Osteoblast (primary cell): ENCODE measurements at regions not wholly inside any gene's neighbourhood (a gene's known extent, or its start where the extent isn't known, plus 50 kb on each side); places are given as distances from the start of the nearest gene placed in this dataset.

Experiments used
- DNase-seq: peaks from one replicate; pipeline ENCODE4 v3.0.0; 2011; ENCODE audit warnings: low spot score, mixed read lengths; ENCODE audit not compliant: insufficient read length; ENCODE audit errors: missing footprints
- H2AFZ ChIP-seq: 2 replicates; pipeline ENCODE4 v1.6.0; 2011; ENCODE audit warnings: mild to moderate bottlenecking, low read length
- H3K27ac ChIP-seq: 2 replicates; pipeline ENCODE4 v1.5.1; 2011; ENCODE audit warnings: mild to moderate bottlenecking, low read depth, low read length, moderate library complexity
- H3K27me3 ChIP-seq: 2 replicates; pipeline ENCODE4 v1.6.0; 2012; ENCODE audit warnings: mild to moderate bottlenecking, control low read depth, inconsistent platforms, low read length, moderate library complexity; ENCODE audit not compliant: insufficient read depth
- H3K36me3 ChIP-seq: 2 replicates; pipeline ENCODE4 v1.5.1; 2011; ENCODE audit warnings: mild to moderate bottlenecking, low read length, control low read depth, moderate library complexity; ENCODE audit not compliant: insufficient read depth
- H3K4me1 ChIP-seq: 2 replicates; pipeline ENCODE4 v1.5.1; 2011; ENCODE audit warnings: mild to moderate bottlenecking, low read length, control low read depth, moderate library complexity; ENCODE audit not compliant: insufficient read depth
- H3K4me2 ChIP-seq: 2 replicates; pipeline ENCODE4 v1.6.0; 2011; ENCODE audit warnings: mild to moderate bottlenecking, low read length; ENCODE audit not compliant: insufficient read depth
- H3K4me3 ChIP-seq: fragments of 200-600 bp; sonication (generic); 3 replicates; pipeline ENCODE4 v1.5.1; 2012; ENCODE audit warnings: mild to moderate bottlenecking, low read length, inconsistent platforms; ENCODE audit not compliant: insufficient read depth
- H3K79me2 ChIP-seq: 2 replicates; pipeline ENCODE4 v1.6.0; 2012; ENCODE audit warnings: mild to moderate bottlenecking, low read length, control low read depth, inconsistent platforms; ENCODE audit not compliant: insufficient read depth
- H3K9me3 ChIP-seq: 2 replicates; pipeline ENCODE4 v1.5.1; 2011; ENCODE audit warnings: low read depth, low read length, control low read depth
- H4K20me1 ChIP-seq: 2 replicates; pipeline ENCODE4 v1.6.0; 2012; ENCODE audit warnings: mild to moderate bottlenecking, low read length, control low read depth; ENCODE audit not compliant: insufficient read depth
- CTCF ChIP-seq: IDR thresholded peaks from 2 replicates; pipeline ENCODE4 v1.5.1; 2011; ENCODE audit warnings: mild to moderate bottlenecking, low read depth, low read length, moderate library complexity; ENCODE audit errors: extremely low read depth

- DNase-seq, result no peak
- Histone ChIP-seq H3K79me2 (no peaks in the 10 kb centered on the region), H3K27ac (no peak overlapping the region), H3K27me3 (no peaks in the 10 kb centered on the region), H3K36me3 (no peaks in the 10 kb centered on the region), H2AFZ (no peak overlapping the region), H3K4me1 (no peaks in the 10 kb centered on the region), H3K4me3 (no peak overlapping the region), H3K4me2 (no peak overlapping the region), H3K9me3 (no peaks in the 10 kb centered on the region), H4K20me1 (no peaks in the 10 kb centered on the region)
- no peak for TF ChIP-seq CTCF
Observed at GRCh38 chr9:86535406-86535915, 181.3 kb upstream of the TUT7 start.

DNA sequence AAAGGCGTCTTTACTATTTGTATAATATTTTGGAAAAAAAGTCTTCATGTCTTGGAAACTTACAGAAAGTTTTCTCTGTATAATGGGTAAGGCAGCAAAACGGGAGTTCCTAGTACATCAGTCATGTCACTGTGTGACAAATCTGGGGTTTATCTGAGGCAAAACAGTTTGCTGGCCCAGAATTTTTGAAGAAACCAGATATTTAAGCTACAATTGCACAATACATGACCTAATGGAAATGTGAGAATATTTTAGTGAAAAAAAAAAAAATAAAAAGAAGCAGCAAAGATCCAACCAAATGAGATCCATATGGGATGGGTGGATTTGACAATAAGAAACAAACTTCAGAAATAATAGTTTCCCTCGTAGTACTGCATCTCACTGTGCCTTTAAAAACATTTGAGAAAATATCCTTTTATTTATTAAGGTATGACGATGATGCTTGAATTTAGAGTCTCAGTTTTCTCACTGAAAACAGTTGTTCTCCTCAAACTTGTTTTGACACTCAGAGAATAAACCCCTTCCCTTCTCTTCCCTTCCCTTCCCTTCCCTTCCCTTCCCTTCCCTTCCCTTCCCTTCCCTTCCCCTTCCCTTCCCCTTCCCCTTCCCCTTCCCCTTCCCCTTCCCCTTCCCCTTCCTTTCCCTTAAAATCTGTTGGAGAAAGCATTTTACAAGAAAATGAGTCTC is 180.5 kb upstream of the TUT7 start:
- Histone ChIP-seq H3K4me1 (no peaks in the 10 kb centered on the region), H3K36me3 (no peaks in the 10 kb centered on the region), H3K27me3 (no peaks in the 10 kb centered on the region), H3K27ac (no peak overlapping the region), H3K9me3 (no peaks in the 10 kb centered on the region), H3K4me3 (no peak overlapping the region), H3K79me2 (no peaks in the 10 kb centered on the region), H4K20me1 (no peaks in the 10 kb centered on the region), H2AFZ (no peak overlapping the region), H3K4me2 (no peak overlapping the region)
- DNase-seq, result peak; percentile 65
- no peak for TF ChIP-seq CTCF

GRCh38 chr9:86531971-86532640 is 177.9 kb upstream of the TUT7 start:
- TF ChIP-seq CTCF, result no peak
- DNase-seq, result no peak
- Histone ChIP-seq H3K4me3 (no peak overlapping the region), H3K79me2 (no peaks in the 10 kb centered on the region), H3K27ac (no peak overlapping the region), H2AFZ (no peak overlapping the region), H3K36me3 (no peaks in the 10 kb centered on the region), H3K4me2 (no peak overlapping the region), H4K20me1 (no peaks in the 10 kb centered on the region), H3K9me3 (no peaks in the 10 kb centered on the region), H3K4me1 (no peaks in the 10 kb centered on the region), H3K27me3 (peaks cover 2% of the 10 kb centered on the region)

- H3K4me2 ChIP-seq, result no peak overlapping the region
- H3K36me3 ChIP-seq, result no peaks in the 10 kb centered on the region
- no peaks in the 10 kb centered on the region for H3K79me2 ChIP-seq
- peaks cover 2% of the 10 kb centered on the region for H3K27me3 ChIP-seq
- H3K4me1 ChIP-seq, result no peaks in the 10 kb centered on the region
- H4K20me1 ChIP-seq, result no peaks in the 10 kb centered on the region
- no peak overlapping the region for H3K4me3 ChIP-seq
- no peak overlapping the region for H2AFZ ChIP-seq
- H3K9me3 ChIP-seq, result no peaks in the 10 kb centered on the region
- DNase-seq, result no peak
- H3K27ac ChIP-seq, result no peak overlapping the region
- no peak for TF ChIP-seq CTCF
Observed at GRCh38 chr9:86531273-86531970, 177.2 kb upstream of the TUT7 start.
